ENCODE measurements at regions not wholly inside any gene's neighbourhood (a gene's known extent, or its start where the extent isn't known, plus 50 kb on each side); places are given as distances from the start of the nearest gene placed in this dataset.

DNA sequence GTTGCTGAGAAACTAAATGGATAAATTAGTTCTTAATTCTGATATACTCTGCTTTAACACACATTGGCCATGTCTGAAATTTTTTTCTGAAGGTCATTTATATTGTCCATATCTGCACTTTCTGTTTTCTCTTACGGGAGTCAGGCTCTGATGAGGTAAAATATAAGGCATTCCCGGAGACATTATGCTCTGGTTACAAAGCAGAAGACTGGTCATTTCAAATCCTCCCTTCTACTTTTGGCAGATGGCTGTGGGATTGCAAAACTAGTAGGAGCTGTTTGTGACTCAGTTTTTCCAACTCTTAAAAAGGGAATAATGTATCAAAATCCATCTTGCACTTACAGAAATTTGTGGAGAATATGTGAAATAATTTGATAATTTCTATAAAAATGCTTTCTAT lies 92.2 kb upstream of the CPHXL start:
- TF ChIP-seq, protein P1, sequence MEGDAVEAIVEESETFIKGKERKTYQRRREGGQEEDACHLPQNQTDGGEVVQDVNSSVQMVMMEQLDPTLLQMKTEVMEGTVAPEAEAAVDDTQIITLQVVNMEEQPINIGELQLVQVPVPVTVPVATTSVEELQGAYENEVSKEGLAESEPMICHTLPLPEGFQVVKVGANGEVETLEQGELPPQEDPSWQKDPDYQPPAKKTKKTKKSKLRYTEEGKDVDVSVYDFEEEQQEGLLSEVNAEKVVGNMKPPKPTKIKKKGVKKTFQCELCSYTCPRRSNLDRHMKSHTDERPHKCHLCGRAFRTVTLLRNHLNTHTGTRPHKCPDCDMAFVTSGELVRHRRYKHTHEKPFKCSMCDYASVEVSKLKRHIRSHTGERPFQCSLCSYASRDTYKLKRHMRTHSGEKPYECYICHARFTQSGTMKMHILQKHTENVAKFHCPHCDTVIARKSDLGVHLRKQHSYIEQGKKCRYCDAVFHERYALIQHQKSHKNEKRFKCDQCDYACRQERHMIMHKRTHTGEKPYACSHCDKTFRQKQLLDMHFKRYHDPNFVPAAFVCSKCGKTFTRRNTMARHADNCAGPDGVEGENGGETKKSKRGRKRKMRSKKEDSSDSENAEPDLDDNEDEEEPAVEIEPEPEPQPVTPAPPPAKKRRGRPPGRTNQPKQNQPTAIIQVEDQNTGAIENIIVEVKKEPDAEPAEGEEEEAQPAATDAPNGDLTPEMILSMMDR (IDR thresholded peaks at IDR 0.05; ENCODE audit: low read depth, low read length), result no peak
- TF ChIP-seq, protein P2, sequence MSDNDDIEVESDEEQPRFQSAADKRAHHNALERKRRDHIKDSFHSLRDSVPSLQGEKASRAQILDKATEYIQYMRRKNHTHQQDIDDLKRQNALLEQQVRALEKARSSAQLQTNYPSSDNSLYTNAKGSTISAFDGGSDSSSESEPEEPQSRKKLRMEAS (IDR thresholded peaks at IDR 0.05; ENCODE audit: low read depth, low read length), result no peak
- TF ChIP-seq POLR2A (IDR thresholded peaks at IDR 0.05; ENCODE audit: extremely low read depth, insufficient read length) (no peak), MYC (IDR thresholded peaks at IDR 0.05; ENCODE audit: low read depth, low read length) (no peak)

All from NB4 (cell line).